Neutrophil (primary cell): ENCODE measurements at regions not wholly inside any gene's neighbourhood (a gene's known extent, or its start where the extent isn't known, plus 50 kb on each side); places are given as distances from the start of the nearest gene placed in this dataset.

Source experiments
- H3K27ac ChIP-seq: fragments of 200-600 bp; sonication (generic); 2 replicates; pipeline ENCODE4 v1.5.1; 2016; ENCODE audit warnings: mild to moderate bottlenecking, moderate library complexity
- H3K27me3 ChIP-seq: fragments of 200-600 bp; sonication (generic); 2 replicates; pipeline ENCODE4 v1.6.0; 2016; ENCODE audit warnings: mild to moderate bottlenecking
- H3K36me3 ChIP-seq: fragments of 200-600 bp; sonication (generic); 2 replicates; pipeline ENCODE4 v1.5.1; 2017
- H3K4me1 ChIP-seq, 2 experiments: fragments of 200-600 bp in 1 of 2; sonication (generic) in 1 of 2; 1 replicate in 1 of 2; 2 replicates in 1 of 2; pipeline versions ENCODE4 v1.5.1 to v1.6.1; 2013 to 2016; ENCODE audit warnings: low read depth in 1 of 2, low read length in 1 of 2, mild to moderate bottlenecking in 1 of 2, moderate library complexity in 1 of 2; ENCODE audit not compliant: control insufficient read depth in 1 of 2, insufficient read depth in 1 of 2
- H3K4me3 ChIP-seq, 2 experiments: fragments of 200-600 bp in 1 of 2; sonication (generic) in 1 of 2; 1 replicate in 1 of 2; 2 replicates in 1 of 2; pipeline ENCODE4 v1.5.1; 2013 to 2016; ENCODE audit warnings: low read depth in 1 of 2, low read length in 1 of 2, mild to moderate bottlenecking in 1 of 2, moderate library complexity in 1 of 2
- H3K9me3 ChIP-seq: fragments of 200-600 bp; sonication (generic); 2 replicates; pipeline ENCODE4 v1.5.1; 2016
- CTCF ChIP-seq: fragments of 200-600 bp; sonication (generic); IDR thresholded peaks from 2 replicates; pipeline ENCODE4 v1.5.1; 2016; ENCODE audit warnings: antibody characterized with exemption

GRCh38 chr5:4011943-4012342 lies 416.3 kb downstream of the IRX1 start:
- H3K9me3 ChIP-seq = no peaks in the 10 kb centered on the region
- H3K36me3 ChIP-seq = no peaks in the 10 kb centered on the region
- no peaks in the 10 kb centered on the region for H3K4me1 ChIP-seq
- TF ChIP-seq CTCF = no peak
- H3K27me3 ChIP-seq = no peaks in the 10 kb centered on the region
- no peak overlapping the region for H3K27ac ChIP-seq
- no peak overlapping the region for H3K4me3 ChIP-seq

- Histone ChIP-seq H3K36me3 (no peaks in the 10 kb centered on the region), H3K9me3 (no peaks in the 10 kb centered on the region), H3K27me3 (no peaks in the 10 kb centered on the region), H3K4me1 (no peaks in the 10 kb centered on the region), H3K27ac (no peak overlapping the region), H3K4me3 (no peak overlapping the region)
- no peak for TF ChIP-seq CTCF
Measured at GRCh38 chr5:4013106-4013898, 417.7 kb downstream of the IRX1 start.

- no peaks in the 10 kb centered on the region for H3K36me3 ChIP-seq
- no peak for TF ChIP-seq CTCF
- H3K4me3 ChIP-seq = no peak overlapping the region
- H3K27me3 ChIP-seq = no peaks in the 10 kb centered on the region
- H3K4me1 ChIP-seq = no peaks in the 10 kb centered on the region
- H3K27ac ChIP-seq = no peak overlapping the region
- H3K9me3 ChIP-seq = no peaks in the 10 kb centered on the region
Measured at GRCh38 chr5:4015709-4016108, 420.1 kb downstream of the IRX1 start.

DNA sequence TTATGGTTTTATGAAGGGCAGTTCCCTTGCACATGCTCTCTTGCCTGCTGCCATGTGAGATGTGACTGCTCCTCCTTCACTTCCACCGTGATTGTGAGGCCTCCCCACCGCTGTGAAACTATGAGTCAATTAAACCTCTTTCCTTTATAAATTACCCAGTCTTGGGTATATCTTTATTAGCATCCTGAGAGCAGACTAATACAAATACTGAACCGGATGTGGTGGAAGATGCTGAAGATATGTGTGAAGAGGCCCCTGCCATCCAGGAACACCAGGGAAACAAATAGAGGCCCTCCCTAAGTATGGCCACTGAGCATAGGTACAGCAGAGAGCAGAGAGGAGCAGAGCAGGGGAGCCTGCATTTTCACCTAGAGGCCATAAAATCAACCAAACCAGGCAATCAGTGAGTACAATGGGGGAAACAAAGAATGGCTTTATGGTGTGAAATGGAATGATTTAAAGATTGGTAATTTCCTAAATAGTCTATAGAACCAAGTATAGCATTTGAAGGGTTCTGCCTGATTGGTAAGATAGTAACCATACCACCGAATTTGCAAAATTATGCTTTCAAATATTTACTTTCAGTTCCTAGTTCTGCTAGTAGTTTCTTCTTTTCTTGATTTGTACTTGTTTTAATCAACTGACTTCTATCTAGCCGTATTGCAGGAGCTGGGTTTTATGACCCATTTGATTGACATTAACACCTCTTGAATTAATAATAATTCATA lies 421.6 kb downstream of the IRX1 start:
- Histone ChIP-seq H3K4me3 (no peak overlapping the region), H3K27me3 (no peaks in the 10 kb centered on the region), H3K27ac (no peak overlapping the region), H3K9me3 (no peaks in the 10 kb centered on the region), H3K4me1 (no peaks in the 10 kb centered on the region), H3K36me3 (no peaks in the 10 kb centered on the region)
- TF ChIP-seq CTCF = no peak

- Histone ChIP-seq H3K27me3 (no peaks in the 10 kb centered on the region), H3K36me3 (no peaks in the 10 kb centered on the region), H3K4me1 (no peaks in the 10 kb centered on the region), H3K27ac (no peak overlapping the region), H3K9me3 (no peaks in the 10 kb centered on the region), H3K4me3 (no peak overlapping the region)
- no peak for TF ChIP-seq CTCF
Measured at GRCh38 chr5:4018007-4018406, 422.4 kb downstream of the IRX1 start.
